GM12872 (cell line): ENCODE measurements at regions not wholly inside any gene's neighbourhood (a gene's known extent, or its start where the extent isn't known, plus 50 kb on each side); places are given as distances from the start of the nearest gene placed in this dataset.

ENCODE experiments used
- CTCF ChIP-seq: IDR thresholded peaks from 3 replicates; pipeline ENCODE4 v1.5.1; 2011; ENCODE audit warnings: low read depth, mild to moderate bottlenecking, low read length, moderate library complexity; ENCODE audit not compliant: insufficient read depth

- no peak for TF ChIP-seq CTCF
Observed at GRCh38 chr3:181985386-181985785, 273.7 kb downstream of the SOX2 start.

GRCh38 chr3:181987736-181988135 is 276.0 kb downstream of the SOX2 start:
- TF ChIP-seq CTCF: no peak

- no peak for TF ChIP-seq CTCF
Observed at GRCh38 chr3:181998828-181999227, 287.1 kb downstream of the SOX2 start.

- TF ChIP-seq CTCF: no peak
Observed at GRCh38 chr3:181999314-181999713, 287.6 kb downstream of the SOX2 start.

- TF ChIP-seq CTCF: no peak
Observed at GRCh38 chr3:182000447-182000846, 288.7 kb downstream of the SOX2 start.

- no peak for TF ChIP-seq CTCF
Observed at GRCh38 chr3:182005219-182005618, 293.5 kb downstream of the SOX2 start.

GRCh38 chr3:182005701-182006100 is 294.0 kb downstream of the SOX2 start:
- TF ChIP-seq CTCF: no peak

- TF ChIP-seq CTCF: no peak
Observed at GRCh38 chr3:182006431-182006830, 294.7 kb downstream of the SOX2 start.
